Transverse colon (tissue), 4 donors: ENCODE measurements at regions not wholly inside any gene's neighbourhood (a gene's known extent, or its start where the extent isn't known, plus 50 kb on each side); places are given as distances from the start of the nearest gene placed in this dataset.

Experiments used
- DNase-seq: peaks from one replicate; pipeline ENCODE4 v3.0.0-alpha.2; 2019
- H3K27ac ChIP-seq, 4 donors: fragments of 200-600 bp; sonication (generic); 2 replicates each; pipeline ENCODE4 v1.5.1; 2016 to 2018; ENCODE audit warnings: inconsistent platforms in 4 of 4
- H3K27me3 ChIP-seq: fragments of 200-600 bp; sonication (generic); 2 replicates; pipeline ENCODE4 v1.5.1; 2017; ENCODE audit warnings: inconsistent platforms
- H3K36me3 ChIP-seq, 4 donors: fragments of 200-600 bp; sonication (generic); 2 replicates each; pipeline ENCODE4 v1.5.1; 2017 to 2019; ENCODE audit warnings: inconsistent platforms in 4 of 4
- H3K4me1 ChIP-seq, 4 donors: fragments of 200-600 bp; sonication (generic); 2 replicates each; pipeline ENCODE4 v1.5.1; 2017 to 2020; ENCODE audit warnings: inconsistent platforms in 4 of 4
- H3K4me3 ChIP-seq, 4 donors: fragments of 200-600 bp; sonication (generic); 1 replicate in 1 of 4; 2 replicates in 3 of 4; pipeline versions ENCODE4 v1.5.1 to v1.6.1; 2017 to 2019; ENCODE audit warnings: inconsistent platforms in 4 of 4
- H3K9me3 ChIP-seq, 2 donors: fragments of 200-600 bp; sonication (generic); 2 replicates each; pipeline ENCODE4 v1.5.1; 2017 to 2019; ENCODE audit warnings: inconsistent platforms in 2 of 2
- CTCF ChIP-seq, 5 experiments: fragments of 200-600 bp in 3 of 5; fragments of 450-650 bp in 2 of 5; sonication (generic) in 3 of 5; IDR thresholded peaks; 1 replicate in 2 of 5; 2 replicates in 3 of 5; pipeline ENCODE4 v1.5.1; 2016 to 2017; ENCODE audit warnings: antibody characterized with exemption in 5 of 5, inconsistent platforms in 3 of 5, mild to moderate bottlenecking in 2 of 5, moderate library complexity in 1 of 5
- EP300 ChIP-seq: sonication (generic); formaldehyde crosslinking; IDR thresholded peaks from one replicate; pipeline ENCODE4 v1.6.1; 2017; ENCODE audit warnings: antibody characterized with exemption, low read depth
- POLR2A ChIP-seq: fragments of 450-650 bp; IDR thresholded peaks from one replicate; pipeline ENCODE4 v1.6.1; 2016; ENCODE audit warnings: antibody characterized with exemption, mild to moderate bottlenecking, moderate library complexity
- POLR2AphosphoS5 ChIP-seq, 3 donors: sonication (generic); formaldehyde crosslinking; IDR thresholded peaks; one replicate each; pipeline ENCODE4 v1.6.1; 2016; ENCODE audit warnings: antibody characterized with exemption in 3 of 3
- WGBS, 2 donors: methylation state at CpG; one replicate each; pipeline ENCODE4 v1.1.5; 2018; ENCODE audit warnings: low coverage in 1 of 2; 5-methylcytosine and 5-hydroxymethylcytosine counted together
- in situ Hi-C, 4 donors: fragments of 200-750 bp; cut with MboI; loops; one replicate each; pipeline versions ENCODE4 v1.15.0 to v1.15.1; 2017; ENCODE audit warnings: low sequenced_read_pairs in 3 of 4, low pct_ligation_motif_present in 1 of 4, low pct_unique_long_range_greater_than_20kb in 1 of 4
- intact Hi-C: fragments of 100-400 bp; cut with DNase I; formaldehyde crosslinking; loops from one replicate; pipeline ENCODE4 v1.15.1; 2023; ENCODE audit warnings: low total_unique reads

GRCh38 chr11:114918286-114918685 is 240.0 kb downstream of the NXPE2 start:
- no peak for DNase-seq
- Histone ChIP-seq H3K27me3 (no peaks in the 10 kb centered on the region), H3K4me1 (no peaks in the 10 kb centered on the region), H3K4me3 (no peak overlapping the region), H3K36me3 (no peaks in the 10 kb centered on the region), H3K27ac (no peak overlapping the region), H3K9me3 (no peaks in the 10 kb centered on the region)
- WGBS, 2 donors, result 73 to 74% methylated on average over 6 to 8 of the region's 8 CpGs
- intact Hi-C loops (no loop called here), in situ Hi-C loops (no loop called here)
- TF ChIP-seq CTCF (IDR thresholded peaks at IDR 0.05) (no peak), POLR2AphosphoS5 (IDR thresholded peaks at IDR 0.05) (no peak), EP300 (no peak), POLR2A (no peak)

GRCh38 chr11:114921697-114922096 is 243.4 kb downstream of the NXPE2 start:
- no peaks in the 10 kb centered on the region for H3K9me3 ChIP-seq
- intact Hi-C loops (no loop called here), in situ Hi-C loops (no loop called here)
- DNase-seq, result no peak
- no peak for TF ChIP-seq CTCF (IDR thresholded peaks at IDR 0.05)
- no peak for TF ChIP-seq EP300
- TF ChIP-seq POLR2AphosphoS5 (IDR thresholded peaks at IDR 0.05), result no peak
- TF ChIP-seq POLR2A, result no peak
- H3K27me3 ChIP-seq, result no peaks in the 10 kb centered on the region
- H3K4me3 ChIP-seq, result no peak overlapping the region
- WGBS, 2 donors, result 52 to 86% methylated on average over 1 to 2 of the region's 2 CpGs
- H3K27ac ChIP-seq, result no peak overlapping the region
- no peaks in the 10 kb centered on the region for H3K4me1 ChIP-seq
- no peaks in the 10 kb centered on the region for H3K36me3 ChIP-seq

- no peak for DNase-seq
- in situ Hi-C loops, result no loop called here
- no peak for TF ChIP-seq EP300
Observed at GRCh38 chr11:114924042-114924441, 245.7 kb downstream of the NXPE2 start.

GRCh38 chr11:114925591-114925990 is 247.3 kb downstream of the NXPE2 start:
- WGBS, 2 donors, result 68 to 86% methylated on average over 1 to 2 of the region's 2 CpGs
- Histone ChIP-seq H3K27me3 (no peaks in the 10 kb centered on the region), H3K36me3 (no peaks in the 10 kb centered on the region), H3K27ac (no peak overlapping the region), H3K9me3 (no peaks in the 10 kb centered on the region), H3K4me1 (no peaks in the 10 kb centered on the region), H3K4me3 (no peak overlapping the region)
- intact Hi-C loops, result no loop called here
- in situ Hi-C loops, result no loop called here
- no peak for DNase-seq
- no peak for TF ChIP-seq EP300
- no peak for TF ChIP-seq POLR2A
- TF ChIP-seq POLR2AphosphoS5 (IDR thresholded peaks at IDR 0.05), result no peak
- no peak for TF ChIP-seq CTCF (IDR thresholded peaks at IDR 0.05)

More at GRCh38 chr11:114924042-114924441, 245.7 kb downstream of the NXPE2 start:
- no peaks in the 10 kb centered on the region for H3K4me1 ChIP-seq
- H3K9me3 ChIP-seq, result no peaks in the 10 kb centered on the region
- no peak overlapping the region for H3K4me3 ChIP-seq
- H3K27ac ChIP-seq, result no peak overlapping the region
- intact Hi-C loops, result no loop called here
- H3K27me3 ChIP-seq, result no peaks in the 10 kb centered on the region
- H3K36me3 ChIP-seq, result no peaks in the 10 kb centered on the region

GRCh38 chr11:114928260-114928870 is 250.0 kb downstream of the NXPE2 start:
- Histone ChIP-seq H3K4me1 (no peaks in the 10 kb centered on the region), H3K36me3 (no peaks in the 10 kb centered on the region), H3K4me3 (no peak overlapping the region), H3K9me3 (peaks cover 2 to 7% of the 10 kb centered on the region in 2 donors), H3K27ac (no peak overlapping the region), H3K27me3 (no peaks in the 10 kb centered on the region)
- DNase-seq, result no peak
- WGBS, 2 donors, result 78% methylated on average over 6 of the region's 6 CpGs; no CpG with 5 or more reads in 1 of the 2 donors
- TF ChIP-seq CTCF (IDR thresholded peaks at IDR 0.05) (no peak), POLR2AphosphoS5 (IDR thresholded peaks at IDR 0.05) (no peak), EP300 (no peak), POLR2A (no peak)
- intact Hi-C loops (no loop called here), in situ Hi-C loops (no loop called here)
